ENCODE measurements at regions not wholly inside any gene's neighbourhood (a gene's known extent, or its start where the extent isn't known, plus 50 kb on each side); places are given as distances from the start of the nearest gene placed in this dataset.

- DNase-seq (ENCODE audit: low read depth) = no peak
- no peak for TF ChIP-seq CTCF (IDR thresholded peaks at IDR 0.05; ENCODE audit: insufficient read depth, low read depth, low read length)
- no peak overlapping the region for H3K4me3 ChIP-seq (ENCODE audit: low read depth, low read length)
Measured at GRCh38 chrX:34999702-35000101, 57.1 kb downstream of the FAM47B start.

- peak; percentile 29 for DNase-seq (ENCODE audit: low read depth)
- H3K4me3 ChIP-seq (ENCODE audit: low read depth, low read length) = no peak overlapping the region
- TF ChIP-seq CTCF (IDR thresholded peaks at IDR 0.05; ENCODE audit: insufficient read depth, low read depth, low read length) = no peak
Measured at GRCh38 chrX:35006361-35006760, 63.8 kb downstream of the FAM47B start.

GRCh38 chrX:35015621-35016020 lies 73.0 kb downstream of the FAM47B start:
- no peak for TF ChIP-seq CTCF (IDR thresholded peaks at IDR 0.05; ENCODE audit: insufficient read depth, low read depth, low read length)
- DNase-seq (ENCODE audit: low read depth) = no peak
- no peak overlapping the region for H3K4me3 ChIP-seq (ENCODE audit: low read depth, low read length)

- H3K4me3 ChIP-seq (ENCODE audit: low read depth, low read length) = no peak overlapping the region
- DNase-seq (ENCODE audit: low read depth) = no peak
Measured at GRCh38 chrX:35016051-35016450, 73.5 kb downstream of the FAM47B start.

GRCh38 chrX:35017284-35017683 lies 74.7 kb downstream of the FAM47B start:
- TF ChIP-seq CTCF (IDR thresholded peaks at IDR 0.05; ENCODE audit: insufficient read depth, low read depth, low read length) = no peak

More at GRCh38 chrX:35016051-35016450, 73.5 kb downstream of the FAM47B start:
- no peak for TF ChIP-seq CTCF (IDR thresholded peaks at IDR 0.05; ENCODE audit: insufficient read depth, low read depth, low read length)

GRCh38 chrX:35023683-35024082 lies 81.1 kb downstream of the FAM47B start:
- no peak for DNase-seq (ENCODE audit: low read depth)

More at GRCh38 chrX:35017284-35017683, 74.7 kb downstream of the FAM47B start:
- DNase-seq (ENCODE audit: low read depth) = no peak
- no peak overlapping the region for H3K4me3 ChIP-seq (ENCODE audit: low read depth, low read length)

More at GRCh38 chrX:35023683-35024082, 81.1 kb downstream of the FAM47B start:
- TF ChIP-seq CTCF (IDR thresholded peaks at IDR 0.05; ENCODE audit: insufficient read depth, low read depth, low read length) = no peak
- H3K4me3 ChIP-seq (ENCODE audit: low read depth, low read length) = no peak overlapping the region

All from fibroblast of villous mesenchyme (primary cell).